KG1 (cell line): ENCODE measurements at regions not wholly inside any gene's neighbourhood (a gene's known extent, or its start where the extent isn't known, plus 50 kb on each side); places are given as distances from the start of the nearest gene placed in this dataset.
A peak's percentile ranks its signal among the peaks of the same experiment; 100 is the strongest.

ENCODE experiments used
- DNase-seq: peaks from one replicate; lab custom pipeline; 2025; lab: John Stamatoyannopoulos, UW

GRCh38 chr9:106713206-106713605, 149.8 kb upstream of the ZNF462 start:
- no peak for DNase-seq

GRCh38 chr9:106716820-106717219, 146.1 kb upstream of the ZNF462 start:
- no peak for DNase-seq

- no peak for DNase-seq
Measured at GRCh38 chr9:106717686-106718085, 145.3 kb upstream of the ZNF462 start.

GRCh38 chr9:106718936-106719335, 144.0 kb upstream of the ZNF462 start:
- no peak for DNase-seq

- no peak for DNase-seq
Measured at GRCh38 chr9:106722051-106722753, 140.8 kb upstream of the ZNF462 start.

- no peak for DNase-seq
Measured at GRCh38 chr9:106723926-106724325, 139.0 kb upstream of the ZNF462 start.

GRCh38 chr9:106724566-106724965, 138.4 kb upstream of the ZNF462 start:
- no peak for DNase-seq

GRCh38 chr9:106726070-106726815, 136.7 kb upstream of the ZNF462 start:
- no peak for DNase-seq

GRCh38 chr9:106727969-106728368, 135.0 kb upstream of the ZNF462 start:
- no peak for DNase-seq

GRCh38 chr9:106728860-106729259, 134.1 kb upstream of the ZNF462 start:
- no peak for DNase-seq

GRCh38 chr9:106731910-106732309, 131.1 kb upstream of the ZNF462 start:
- DNase-seq = no peak

GRCh38 chr9:106733828-106734380, 129.1 kb upstream of the ZNF462 start:
- DNase-seq = no peak

- DNase-seq = no peak
Measured at GRCh38 chr9:106737516-106737915, 125.5 kb upstream of the ZNF462 start.

- DNase-seq = no peak
Measured at GRCh38 chr9:106738109-106738508, 124.9 kb upstream of the ZNF462 start.

GRCh38 chr9:106745457-106745856, 117.5 kb upstream of the ZNF462 start:
- no peak for DNase-seq

GRCh38 chr9:106745876-106746275, 117.1 kb upstream of the ZNF462 start:
- no peak for DNase-seq

GRCh38 chr9:106751681-106752080, 111.3 kb upstream of the ZNF462 start:
- DNase-seq = no peak

GRCh38 chr9:106752581-106752980, 110.4 kb upstream of the ZNF462 start:
- DNase-seq = no peak

- DNase-seq = peak; percentile 70
Measured at GRCh38 chr9:106753155-106753671, 109.8 kb upstream of the ZNF462 start.

GRCh38 chr9:106755736-106756135, 107.2 kb upstream of the ZNF462 start:
- DNase-seq = no peak

GRCh38 chr9:106757514-106757913, 105.5 kb upstream of the ZNF462 start:
- DNase-seq = peak; percentile 27

- no peak for DNase-seq
Measured at GRCh38 chr9:106758911-106759310, 104.1 kb upstream of the ZNF462 start.

GRCh38 chr9:106761493-106761892, 101.5 kb upstream of the ZNF462 start:
- DNase-seq = no peak
